ENCODE measurements at regions not wholly inside any gene's neighbourhood (a gene's known extent, or its start where the extent isn't known, plus 50 kb on each side); places are given as distances from the start of the nearest gene placed in this dataset.

- no peak for DNase-seq
Observed at GRCh38 chr3:13223574-13224237, 150.5 kb upstream of the IQSEC1 start.

- no peak for DNase-seq
Observed at GRCh38 chr3:13222891-13223573, 149.8 kb upstream of the IQSEC1 start.

- DNase-seq = no peak
Observed at GRCh38 chr3:13222131-13222530, 148.9 kb upstream of the IQSEC1 start.

- no peak for DNase-seq
Observed at GRCh38 chr3:13221491-13222061, 148.3 kb upstream of the IQSEC1 start.

GRCh38 chr3:13220991-13221390, 147.8 kb upstream of the IQSEC1 start:
- no peak for DNase-seq

GRCh38 chr3:13219902-13220296, 146.7 kb upstream of the IQSEC1 start:
- no peak for DNase-seq

GRCh38 chr3:13219077-13219901, 146.1 kb upstream of the IQSEC1 start:
- DNase-seq = no peak

GRCh38 chr3:13218541-13218908, 145.3 kb upstream of the IQSEC1 start:
- DNase-seq = no peak

GRCh38 chr3:13217736-13218540, 144.7 kb upstream of the IQSEC1 start:
- DNase-seq = no peak

GRCh38 chr3:13217253-13217652, 144.0 kb upstream of the IQSEC1 start:
- DNase-seq = no peak

- DNase-seq = no peak
Observed at GRCh38 chr3:13215940-13216546, 142.8 kb upstream of the IQSEC1 start.

- no peak for DNase-seq
Observed at GRCh38 chr3:13214847-13215472, 141.7 kb upstream of the IQSEC1 start.

GRCh38 chr3:13213911-13214846, 140.9 kb upstream of the IQSEC1 start:
- DNase-seq = no peak

GRCh38 chr3:13213490-13213889, 140.3 kb upstream of the IQSEC1 start:
- no peak for DNase-seq

- DNase-seq = no peak
Observed at GRCh38 chr3:13211605-13212210, 138.5 kb upstream of the IQSEC1 start.

- no peak for DNase-seq
Observed at GRCh38 chr3:13210221-13210975, 137.2 kb upstream of the IQSEC1 start.

GRCh38 chr3:13209634-13209997, 136.4 kb upstream of the IQSEC1 start:
- DNase-seq = no peak

- DNase-seq = no peak
Observed at GRCh38 chr3:13208706-13209633, 135.7 kb upstream of the IQSEC1 start.
